ENCODE measurements at regions not wholly inside any gene's neighbourhood (a gene's known extent, or its start where the extent isn't known, plus 50 kb on each side); places are given as distances from the start of the nearest gene placed in this dataset.

GRCh38 chr7:81031996-81032395, 113.1 kb upstream of the SEMA3C start:
- TF ChIP-seq, protein P1, sequence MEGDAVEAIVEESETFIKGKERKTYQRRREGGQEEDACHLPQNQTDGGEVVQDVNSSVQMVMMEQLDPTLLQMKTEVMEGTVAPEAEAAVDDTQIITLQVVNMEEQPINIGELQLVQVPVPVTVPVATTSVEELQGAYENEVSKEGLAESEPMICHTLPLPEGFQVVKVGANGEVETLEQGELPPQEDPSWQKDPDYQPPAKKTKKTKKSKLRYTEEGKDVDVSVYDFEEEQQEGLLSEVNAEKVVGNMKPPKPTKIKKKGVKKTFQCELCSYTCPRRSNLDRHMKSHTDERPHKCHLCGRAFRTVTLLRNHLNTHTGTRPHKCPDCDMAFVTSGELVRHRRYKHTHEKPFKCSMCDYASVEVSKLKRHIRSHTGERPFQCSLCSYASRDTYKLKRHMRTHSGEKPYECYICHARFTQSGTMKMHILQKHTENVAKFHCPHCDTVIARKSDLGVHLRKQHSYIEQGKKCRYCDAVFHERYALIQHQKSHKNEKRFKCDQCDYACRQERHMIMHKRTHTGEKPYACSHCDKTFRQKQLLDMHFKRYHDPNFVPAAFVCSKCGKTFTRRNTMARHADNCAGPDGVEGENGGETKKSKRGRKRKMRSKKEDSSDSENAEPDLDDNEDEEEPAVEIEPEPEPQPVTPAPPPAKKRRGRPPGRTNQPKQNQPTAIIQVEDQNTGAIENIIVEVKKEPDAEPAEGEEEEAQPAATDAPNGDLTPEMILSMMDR (conservative IDR thresholded peaks at IDR 0.05; ENCODE audit: low read length) = no peak
- no peak for TF ChIP-seq EZH2phosphoT487 (IDR thresholded peaks at IDR 0.05; ENCODE audit: borderline replicate concordance)
